ENCODE measurements at regions not wholly inside any gene's neighbourhood (a gene's known extent, or its start where the extent isn't known, plus 50 kb on each side); places are given as distances from the start of the nearest gene placed in this dataset.

DNA sequence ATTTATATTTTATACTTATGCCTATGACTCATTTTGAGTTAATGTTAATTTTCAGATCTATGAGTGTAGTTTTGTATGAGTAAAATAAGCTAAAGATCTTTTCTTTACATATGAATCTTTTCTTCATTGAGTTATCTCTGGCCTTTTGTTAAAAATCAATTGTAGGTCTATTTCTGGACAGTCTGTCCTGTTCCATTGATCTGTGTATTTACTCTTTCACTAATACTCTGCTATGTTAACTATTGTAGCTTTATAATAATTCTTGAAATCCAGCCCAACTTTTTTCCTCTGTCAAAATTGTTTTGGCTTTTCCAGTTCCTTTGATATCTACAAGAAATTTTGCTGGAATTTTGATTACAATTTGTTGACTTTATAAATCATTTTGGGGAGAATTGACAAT lies 177.0 kb downstream of the RBM46 start:
- no peaks in the 10 kb centered on the region for H3K27me3 ChIP-seq (ENCODE audit: low read depth)
- H3K4me3 ChIP-seq: no peak overlapping the region
- DNase-seq (ENCODE audit: low spot score in 2 of 2): no peak
- no peaks in the 10 kb centered on the region for H3K36me3 ChIP-seq (replicated peaks)
- no peaks in the 10 kb centered on the region for H3K4me1 ChIP-seq
- no peaks in the 10 kb centered on the region for H3K9me3 ChIP-seq
- in situ Hi-C loops (cut with MboI; ENCODE audit: low sequenced_read_pairs): no loop called here

- H3K27me3 ChIP-seq (ENCODE audit: low read depth): no peaks in the 10 kb centered on the region
- DNase-seq (ENCODE audit: low spot score in 2 of 2): no peak
- in situ Hi-C loops (cut with MboI; ENCODE audit: low sequenced_read_pairs): no loop called here
These were observed 177.7 kb downstream of the RBM46 start for GRCh38 chr4:154958621-154959358.

GRCh38 chr4:154959756-154960155 lies 178.7 kb downstream of the RBM46 start:
- DNase-seq (ENCODE audit: low spot score in 2 of 2): no peak
- no peak overlapping the region for H3K4me3 ChIP-seq
- in situ Hi-C loops (cut with MboI; ENCODE audit: low sequenced_read_pairs): no loop called here
- H3K9me3 ChIP-seq: no peaks in the 10 kb centered on the region
- no peaks in the 10 kb centered on the region for H3K4me1 ChIP-seq
- no peaks in the 10 kb centered on the region for H3K36me3 ChIP-seq (replicated peaks)
- H3K27me3 ChIP-seq (ENCODE audit: low read depth): no peaks in the 10 kb centered on the region

More at GRCh38 chr4:154958621-154959358, 177.7 kb downstream of the RBM46 start:
- Histone ChIP-seq H3K4me1 (no peaks in the 10 kb centered on the region), H3K9me3 (no peaks in the 10 kb centered on the region), H3K36me3 (replicated peaks) (no peaks in the 10 kb centered on the region), H3K4me3 (no peak overlapping the region)

- DNase-seq (ENCODE audit: low spot score in 2 of 2): no peak
- in situ Hi-C loops (cut with MboI; ENCODE audit: low sequenced_read_pairs): no loop called here
- H3K36me3 ChIP-seq (replicated peaks): no peaks in the 10 kb centered on the region
- no peaks in the 10 kb centered on the region for H3K4me1 ChIP-seq
- H3K4me3 ChIP-seq: no peak overlapping the region
- H3K9me3 ChIP-seq: no peaks in the 10 kb centered on the region
- H3K27me3 ChIP-seq (ENCODE audit: low read depth): no peaks in the 10 kb centered on the region
These were observed 179.4 kb downstream of the RBM46 start for GRCh38 chr4:154960476-154960875.

DNA sequence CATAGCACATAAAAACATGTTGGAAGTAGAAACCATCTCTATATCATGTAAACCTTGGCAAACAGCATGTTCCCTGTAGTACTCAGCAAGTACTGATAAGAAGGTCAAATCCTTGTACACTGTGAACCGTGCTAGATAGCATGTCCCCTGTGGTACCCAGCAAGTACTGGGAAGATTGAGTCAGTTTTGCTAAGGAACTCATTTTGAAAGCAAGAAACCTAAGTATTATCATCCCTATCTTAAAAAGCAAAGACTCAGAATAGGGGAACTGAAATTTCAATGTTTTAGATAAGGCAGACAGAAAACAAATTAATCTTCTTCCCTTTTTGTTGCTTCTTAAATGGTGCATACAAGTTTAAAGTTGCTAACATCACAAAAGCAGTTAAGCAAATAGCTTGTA lies 180.2 kb downstream of the RBM46 start:
- DNase-seq (ENCODE audit: low spot score in 2 of 2): no peak
- in situ Hi-C loops (cut with MboI; ENCODE audit: low sequenced_read_pairs): no loop called here
- Histone ChIP-seq H3K4me3 (no peak overlapping the region), H3K9me3 (no peaks in the 10 kb centered on the region), H3K4me1 (no peaks in the 10 kb centered on the region), H3K36me3 (replicated peaks) (no peaks in the 10 kb centered on the region), H3K27me3 (ENCODE audit: low read depth) (no peaks in the 10 kb centered on the region)

- Histone ChIP-seq H3K4me1 (no peaks in the 10 kb centered on the region), H3K9me3 (no peaks in the 10 kb centered on the region), H3K27me3 (ENCODE audit: low read depth) (no peaks in the 10 kb centered on the region), H3K4me3 (no peak overlapping the region), H3K36me3 (replicated peaks) (no peaks in the 10 kb centered on the region)
- DNase-seq (ENCODE audit: low spot score in 2 of 2): no peak
- in situ Hi-C loops (cut with MboI; ENCODE audit: low sequenced_read_pairs): no loop called here
These were observed 192.4 kb downstream of the RBM46 start for GRCh38 chr4:154973244-154974035.

GRCh38 chr4:154977228-154977627 lies 196.2 kb downstream of the RBM46 start:
- H3K4me1 ChIP-seq: no peaks in the 10 kb centered on the region
- H3K36me3 ChIP-seq (replicated peaks): no peaks in the 10 kb centered on the region
- H3K27me3 ChIP-seq (ENCODE audit: low read depth): no peaks in the 10 kb centered on the region
- H3K4me3 ChIP-seq: no peak overlapping the region
- in situ Hi-C loops (cut with MboI; ENCODE audit: low sequenced_read_pairs): no loop called here
- no peaks in the 10 kb centered on the region for H3K9me3 ChIP-seq
- DNase-seq (ENCODE audit: low spot score in 2 of 2): no peak

GRCh38 chr4:154982187-154983047 lies 201.3 kb downstream of the RBM46 start:
- no peaks in the 10 kb centered on the region for H3K4me1 ChIP-seq
- in situ Hi-C loops (cut with MboI; ENCODE audit: low sequenced_read_pairs): no loop called here
- no peaks in the 10 kb centered on the region for H3K27me3 ChIP-seq (ENCODE audit: low read depth)
- H3K9me3 ChIP-seq: no peaks in the 10 kb centered on the region
- no peaks in the 10 kb centered on the region for H3K36me3 ChIP-seq (replicated peaks)
- H3K4me3 ChIP-seq: no peak overlapping the region
- DNase-seq (ENCODE audit: low spot score in 2 of 2): peak; percentile 24 to 68

DNA sequence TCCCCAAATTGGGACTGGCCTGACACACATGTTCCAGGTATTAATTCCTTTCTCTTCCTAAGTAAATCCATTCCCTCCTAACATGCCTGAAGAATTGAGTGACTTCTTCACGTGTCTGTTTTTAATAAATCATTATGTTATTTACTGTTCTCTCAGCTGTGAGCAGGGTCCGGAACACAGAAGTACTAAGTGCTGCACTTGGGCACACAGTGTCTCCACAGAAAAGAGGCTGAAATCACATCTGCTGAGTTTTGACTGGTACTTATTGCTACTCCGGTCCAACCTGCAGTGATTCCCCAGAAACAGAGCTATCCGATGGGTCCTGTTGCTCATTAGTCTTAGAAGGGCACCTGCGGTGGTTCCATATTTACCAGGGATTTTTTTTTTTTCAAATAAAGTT lies 202.6 kb downstream of the RBM46 start:
- no peaks in the 10 kb centered on the region for H3K27me3 ChIP-seq (ENCODE audit: low read depth)
- no peaks in the 10 kb centered on the region for H3K36me3 ChIP-seq (replicated peaks)
- H3K9me3 ChIP-seq: no peaks in the 10 kb centered on the region
- in situ Hi-C loops (cut with MboI; ENCODE audit: low sequenced_read_pairs): no loop called here
- no peak overlapping the region for H3K4me3 ChIP-seq
- no peaks in the 10 kb centered on the region for H3K4me1 ChIP-seq
- DNase-seq (ENCODE audit: low spot score in 2 of 2): no peak

DNA sequence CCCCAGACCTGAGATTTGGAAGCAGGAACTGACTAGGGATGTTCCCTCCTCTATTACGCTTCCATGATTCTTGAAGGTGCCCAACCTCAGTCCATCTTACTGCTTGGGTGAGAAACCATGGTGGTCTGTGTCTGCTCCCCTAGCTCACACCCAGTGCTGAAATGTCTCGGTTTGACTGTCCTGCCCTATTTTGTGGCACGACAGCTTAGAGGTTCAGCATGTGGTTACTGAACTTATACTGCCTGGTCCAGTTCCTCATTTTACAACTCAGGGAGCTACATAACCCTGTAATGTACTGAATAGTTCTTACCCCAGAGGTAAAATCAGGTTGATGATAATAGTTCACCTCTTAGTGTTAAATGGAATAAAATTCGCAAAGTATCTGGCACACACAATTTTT lies 203.1 kb downstream of the RBM46 start:
- in situ Hi-C loops (cut with MboI; ENCODE audit: low sequenced_read_pairs): no loop called here
- Histone ChIP-seq H3K4me1 (no peaks in the 10 kb centered on the region), H3K36me3 (replicated peaks) (no peaks in the 10 kb centered on the region)

GRCh38 chr4:154984616-154985015 lies 203.5 kb downstream of the RBM46 start:
- in situ Hi-C loops (cut with MboI; ENCODE audit: low sequenced_read_pairs): no loop called here
- no peak for DNase-seq (ENCODE audit: low spot score in 2 of 2)

More for the DNA sequence above, 203.1 kb downstream of the RBM46 start:
- no peak overlapping the region for H3K4me3 ChIP-seq
- H3K9me3 ChIP-seq: no peaks in the 10 kb centered on the region
- no peaks in the 10 kb centered on the region for H3K27me3 ChIP-seq (ENCODE audit: low read depth)
- no peak for DNase-seq (ENCODE audit: low spot score in 2 of 2)

GRCh38 chr4:154985673-154986072 lies 204.6 kb downstream of the RBM46 start:
- Histone ChIP-seq H3K36me3 (replicated peaks) (no peaks in the 10 kb centered on the region), H3K4me1 (no peaks in the 10 kb centered on the region), H3K27me3 (ENCODE audit: low read depth) (no peaks in the 10 kb centered on the region), H3K4me3 (no peak overlapping the region), H3K9me3 (no peaks in the 10 kb centered on the region)
- in situ Hi-C loops (cut with MboI; ENCODE audit: low sequenced_read_pairs): no loop called here
- no peak for DNase-seq (ENCODE audit: low spot score in 2 of 2)

More at GRCh38 chr4:154984616-154985015, 203.5 kb downstream of the RBM46 start:
- Histone ChIP-seq H3K36me3 (replicated peaks) (no peaks in the 10 kb centered on the region), H3K4me3 (no peak overlapping the region), H3K9me3 (no peaks in the 10 kb centered on the region), H3K27me3 (ENCODE audit: low read depth) (no peaks in the 10 kb centered on the region), H3K4me1 (no peaks in the 10 kb centered on the region)

DNA sequence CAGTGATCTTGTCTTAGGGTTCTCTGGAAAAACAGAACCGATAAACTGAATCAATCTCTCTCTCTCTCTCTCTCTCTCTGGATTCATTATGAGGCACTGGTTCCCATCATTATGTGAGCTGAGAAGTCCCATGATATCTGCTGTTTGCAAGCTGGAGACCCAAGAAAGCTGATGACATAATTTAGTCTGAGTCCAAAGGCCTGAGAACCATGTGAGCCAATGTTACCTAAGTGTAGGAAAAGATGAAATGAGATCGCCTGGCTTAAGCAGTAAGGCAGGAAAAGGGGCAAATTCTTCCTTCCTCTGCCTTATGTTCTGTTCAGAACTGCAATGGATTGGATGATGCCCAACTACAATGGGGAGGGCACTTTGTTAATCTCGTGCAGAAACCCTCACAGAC lies 207.4 kb downstream of the RBM46 start:
- Histone ChIP-seq H3K27me3 (ENCODE audit: low read depth) (no peaks in the 10 kb centered on the region), H3K4me3 (no peak overlapping the region), H3K9me3 (no peaks in the 10 kb centered on the region), H3K36me3 (replicated peaks) (no peaks in the 10 kb centered on the region), H3K4me1 (no peaks in the 10 kb centered on the region)
- no peak for DNase-seq (ENCODE audit: low spot score in 2 of 2)
- in situ Hi-C loops (cut with MboI; ENCODE audit: low sequenced_read_pairs): no loop called here

DNA sequence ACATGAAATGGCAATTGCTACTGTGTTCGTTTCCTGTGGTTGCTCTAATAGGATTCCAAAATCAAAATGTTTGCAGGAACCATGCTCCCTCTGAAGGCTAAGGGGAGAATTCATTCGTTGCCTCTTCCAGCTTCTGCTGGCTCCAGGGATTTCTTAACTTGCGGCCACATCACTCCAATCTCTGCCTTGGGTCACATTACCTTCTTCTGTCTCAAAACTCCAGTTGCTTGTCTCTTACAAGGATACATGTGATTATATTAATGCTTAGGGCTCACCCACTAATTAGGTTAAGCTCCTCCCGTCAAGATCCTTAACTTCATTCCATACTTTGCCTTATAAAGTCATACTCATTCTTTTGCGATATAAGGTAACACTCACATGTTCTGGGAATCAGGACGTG lies 208.4 kb downstream of the RBM46 start:
- Histone ChIP-seq H3K27me3 (ENCODE audit: low read depth) (no peaks in the 10 kb centered on the region), H3K9me3 (no peaks in the 10 kb centered on the region), H3K36me3 (replicated peaks) (no peaks in the 10 kb centered on the region), H3K4me1 (no peaks in the 10 kb centered on the region), H3K4me3 (no peak overlapping the region)
- in situ Hi-C loops (cut with MboI; ENCODE audit: low sequenced_read_pairs): no loop called here
- DNase-seq (ENCODE audit: low spot score in 2 of 2): no peak

All from HAP-1 (cell line).